Dedifferentiated amniotic fluid mesenchymal stem cell (primary cell): ENCODE measurements at regions not wholly inside any gene's neighbourhood (a gene's known extent, or its start where the extent isn't known, plus 50 kb on each side); places are given as distances from the start of the nearest gene placed in this dataset.

Experiments
- DNase-seq: peaks from one replicate; pipeline ENCODE4 v3.0.0-alpha.2; 2016; ENCODE audit errors: extremely low spot score

GRCh38 chr6:137690034-137690433, 177.0 kb upstream of the TNFAIP3 start:
- DNase-seq, result no peak

GRCh38 chr6:137690721-137691120, 176.3 kb upstream of the TNFAIP3 start:
- DNase-seq, result no peak

DNA sequence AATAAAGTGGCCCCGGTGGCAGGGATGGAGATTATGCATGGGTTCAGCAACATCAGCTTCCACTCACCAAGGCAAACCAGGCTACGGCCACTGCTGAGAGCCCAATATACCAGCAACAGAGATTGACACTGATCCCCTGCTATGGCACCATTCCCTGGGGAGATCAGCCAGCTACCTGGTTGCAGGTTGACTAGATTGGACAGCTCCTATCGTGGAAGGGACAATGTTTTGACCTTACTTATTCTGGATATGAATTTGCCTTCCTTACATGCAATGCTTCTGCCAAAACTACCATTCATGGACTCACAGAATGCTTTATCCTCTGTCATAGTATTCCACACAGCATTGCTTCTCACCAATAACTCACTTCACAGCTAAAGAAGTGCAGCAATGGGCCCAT, 174.8 kb upstream of the TNFAIP3 start:
- no peak for DNase-seq

- no peak for DNase-seq
These were observed 174.3 kb upstream of the TNFAIP3 start for GRCh38 chr6:137692806-137693205.

GRCh38 chr6:137693711-137694110, 173.3 kb upstream of the TNFAIP3 start:
- DNase-seq, result no peak

GRCh38 chr6:137696765-137697164, 170.3 kb upstream of the TNFAIP3 start:
- no peak for DNase-seq

GRCh38 chr6:137697267-137697938, 169.7 kb upstream of the TNFAIP3 start:
- no peak for DNase-seq

GRCh38 chr6:137698636-137699030, 168.4 kb upstream of the TNFAIP3 start:
- DNase-seq, result no peak

GRCh38 chr6:137699031-137699683, 167.9 kb upstream of the TNFAIP3 start:
- DNase-seq, result no peak

GRCh38 chr6:137700161-137700560, 166.9 kb upstream of the TNFAIP3 start:
- no peak for DNase-seq

GRCh38 chr6:137700751-137701477, 166.1 kb upstream of the TNFAIP3 start:
- no peak for DNase-seq

DNA sequence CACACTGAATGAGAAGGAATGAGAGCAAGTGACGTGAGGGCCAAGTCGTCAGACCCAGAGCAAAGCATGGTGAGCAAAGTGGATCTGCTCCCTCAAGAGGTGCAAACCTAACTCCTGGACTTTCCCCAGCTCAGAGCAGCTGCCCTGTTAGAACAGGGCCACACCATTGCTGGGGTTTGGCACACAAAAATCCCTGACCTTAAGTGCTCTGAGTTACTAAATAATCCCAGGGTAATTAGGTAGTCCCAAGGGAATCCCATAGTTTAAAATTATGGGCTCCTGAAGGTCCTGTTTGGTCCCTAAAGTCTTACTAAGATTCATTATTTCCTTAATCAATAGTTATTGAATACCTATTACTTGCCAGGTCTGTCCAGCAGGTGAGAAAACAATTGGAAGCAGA, 165.1 kb upstream of the TNFAIP3 start:
- DNase-seq, result no peak

GRCh38 chr6:137702791-137703424, 164.2 kb upstream of the TNFAIP3 start:
- no peak for DNase-seq

DNA sequence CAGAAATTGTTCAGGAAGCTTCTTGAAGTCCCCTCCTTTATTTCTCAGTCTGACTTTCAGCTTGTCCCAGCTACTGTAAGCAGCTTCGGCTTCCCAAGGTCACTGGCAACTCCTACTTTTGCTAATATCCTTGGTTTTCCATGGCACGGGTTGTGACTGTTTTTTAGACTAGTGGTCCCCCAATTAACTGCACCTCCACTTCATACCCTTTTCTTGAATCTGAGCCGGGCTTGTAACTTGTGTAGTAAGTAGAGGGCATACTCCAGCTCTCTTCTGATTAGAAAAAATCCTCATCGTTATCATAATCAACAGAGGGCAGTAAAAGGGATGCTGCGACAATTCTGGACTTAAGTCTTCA, 162.3 kb upstream of the TNFAIP3 start:
- DNase-seq, result no peak

GRCh38 chr6:137705160-137706082, 161.6 kb upstream of the TNFAIP3 start:
- DNase-seq, result peak; percentile 70

- no peak for DNase-seq
These were observed 160.8 kb upstream of the TNFAIP3 start for GRCh38 chr6:137706083-137706750.

GRCh38 chr6:137707038-137707589, 159.9 kb upstream of the TNFAIP3 start:
- DNase-seq, result no peak

- peak; percentile 85 for DNase-seq
These were observed 159.3 kb upstream of the TNFAIP3 start for GRCh38 chr6:137707590-137708360.

DNA sequence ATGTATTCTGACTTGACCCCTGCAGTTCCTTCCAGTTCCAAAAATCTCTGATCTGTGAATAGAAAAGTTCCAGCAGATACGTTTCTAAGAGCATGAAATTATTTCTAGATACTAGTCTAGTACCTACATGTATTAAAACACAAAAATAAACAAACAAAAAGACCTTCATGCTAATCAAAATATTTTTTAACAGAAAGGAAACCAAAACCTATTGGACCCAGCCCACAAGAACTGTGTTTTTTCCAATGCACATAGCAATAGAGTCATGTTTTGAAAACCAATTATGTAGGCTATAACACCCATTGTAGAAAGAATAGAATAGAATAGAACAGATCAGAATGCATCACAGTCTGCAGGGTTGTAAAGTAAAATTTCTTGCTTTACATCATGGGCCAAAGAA, 158.6 kb upstream of the TNFAIP3 start:
- no peak for DNase-seq
